GM12878 (cell line): ENCODE measurements at regions not wholly inside any gene's neighbourhood (a gene's known extent, or its start where the extent isn't known, plus 50 kb on each side); places are given as distances from the start of the nearest gene placed in this dataset.

Experiments
- ATAC-seq: fragments of 200-7000 bp; cut with Tn5 transposase; 3 replicates; pipeline ENCODE4 v1.9.1; 2020; ENCODE audit warnings: mild to moderate bottlenecking, moderate library complexity
- BruUV-seq: library from RNA; stranded (reverse); fragments of 400-500 nt; replicated peaks from 2 replicates; lab custom pipeline; 2021; lab: Mats Ljungman, UMichigan
- CTCF ChIA-PET: fragments of 300-600 bp; sonication (Branson Sonifier 250); formaldehyde crosslinking; extraction: SDS; loops from one replicate; lab custom pipeline; 2021; ENCODE audit warnings: inconsistent platforms; lab: Yijun Ruan, JAX
- POLR2A ChIA-PET: fragments of 350-600 bp; formaldehyde crosslinking; extraction: SDS; loops from one replicate; lab custom pipeline; 2021; ENCODE audit warnings: inconsistent platforms; lab: Charles Lee
- RAD21 ChIA-PET: fragments of 300-600 bp; sonication (Branson Sonifier 250); formaldehyde crosslinking; loops from one replicate; lab custom pipeline; 2023; ENCODE audit warnings: antibody characterized with exemption; ENCODE audit not compliant: unreplicated experiment; lab: Charles Lee
- SMC1A ChIA-PET: fragments of 300-600 bp; sonication (Branson Sonifier 250); formaldehyde crosslinking; loops from one replicate; lab custom pipeline; 2023; ENCODE audit not compliant: unreplicated experiment, uncharacterized antibody; lab: Charles Lee
- DNase-seq: peaks from one replicate; pipeline ENCODE4 v3.0.0-alpha.2; 2011; ENCODE audit warnings: low read depth, low spot score
- FAIRE-seq: peaks from 3 replicates; lab custom pipeline; 2011; peaks lifted over from hg19 to GRCh38; lab: Jason Lieb, UNC
- H2AFZ ChIP-seq: 2 replicates; pipeline ENCODE4 v1.6.0; 2011; ENCODE audit warnings: low read depth, low read length, control low read depth; ENCODE audit not compliant: control insufficient read depth
- H3K27ac ChIP-seq: 2 replicates; pipeline ENCODE4 v1.5.1; 2011; ENCODE audit warnings: control low read depth; ENCODE audit not compliant: control insufficient read depth, insufficient read depth
- H3K27me3 ChIP-seq, 2 experiments: replicated peaks in 1 of 2; 2 replicates each; pipeline versions ENCODE4 v1.6.0 to v1.6.1; 2011; ENCODE audit warnings: low read length in 1 of 2; ENCODE audit not compliant: control insufficient read depth in 2 of 2, insufficient read depth in 2 of 2
- H3K36me3 ChIP-seq, 2 experiments: 2 replicates each; pipeline ENCODE4 v1.5.1; 2011; ENCODE audit warnings: low read length in 1 of 2; ENCODE audit not compliant: control insufficient read depth in 2 of 2, insufficient read depth in 2 of 2
- H3K4me1 ChIP-seq: 2 replicates; pipeline ENCODE4 v1.6.1; 2011; ENCODE audit warnings: mild to moderate bottlenecking, low read length, moderate library complexity, mixed read lengths; ENCODE audit not compliant: control insufficient read depth, insufficient read depth
- H3K4me2 ChIP-seq: 2 replicates; pipeline ENCODE4 v1.6.0; 2011; ENCODE audit warnings: control low read depth; ENCODE audit not compliant: control insufficient read depth, insufficient read depth
- H3K4me3 ChIP-seq: fragments of 200-600 bp; sonication (generic); 2 replicates; pipeline ENCODE4 v1.5.1; 2016
- H3K79me2 ChIP-seq: 2 replicates; pipeline ENCODE4 v1.6.0; 2011; ENCODE audit warnings: low read length; ENCODE audit not compliant: control insufficient read depth, insufficient read depth
- H3K9ac ChIP-seq: 2 replicates; pipeline ENCODE4 v1.8.0; 2011; ENCODE audit warnings: low read length, control low read depth, mixed read lengths; ENCODE audit not compliant: control insufficient read depth, insufficient read depth
- H3K9me3 ChIP-seq: replicated peaks from 3 replicates; pipeline ENCODE4 v1.5.1; 2011; ENCODE audit warnings: mild to moderate bottlenecking, low read length; ENCODE audit not compliant: control insufficient read depth, insufficient read depth
- H4K20me1 ChIP-seq: 2 replicates; pipeline ENCODE4 v1.6.0; 2011; ENCODE audit not compliant: control insufficient read depth, insufficient read depth
- HDAC6 ChIP-seq: fragments of 200-600 bp; sonication (generic); IDR thresholded peaks from one replicate; pipeline ENCODE4 v1.8.0; 2017; ENCODE audit warnings: antibody characterized with exemption; ENCODE audit not compliant: unreplicated experiment
- LARP7 ChIP-seq: fragments of 450-650 bp; IDR thresholded peaks from 2 replicates; pipeline ENCODE4 v1.6.1; 2017; ENCODE audit warnings: mild to moderate bottlenecking
- MAX ChIP-seq: IDR thresholded peaks from 2 replicates; pipeline ENCODE4 v1.6.1; 2012; ENCODE audit warnings: low read depth, low read length, improper control_type of control experiment
- MEF2B ChIP-seq: fragments of 450-650 bp; IDR thresholded peaks from 2 replicates; pipeline ENCODE4 v1.6.1; 2018; ENCODE audit warnings: mild to moderate bottlenecking, moderate library complexity; ENCODE audit not compliant: partially characterized antibody, poor library complexity, severe bottlenecking
- MTA3 ChIP-seq: IDR thresholded peaks from 2 replicates; pipeline ENCODE4 v1.6.1; 2012; ENCODE audit warnings: low read length, inconsistent platforms, borderline replicate concordance
- MYC ChIP-seq: IDR thresholded peaks from 2 replicates; pipeline ENCODE4 v1.6.1; 2011; ENCODE audit warnings: mild to moderate bottlenecking, low read length, moderate library complexity, inconsistent platforms; ENCODE audit not compliant: insufficient read depth, insufficient replicate concordance, insufficient read length, severe bottlenecking
- NFXL1 ChIP-seq: fragments of 450-650 bp; IDR thresholded peaks from 2 replicates; pipeline ENCODE4 v1.6.1; 2017; ENCODE audit warnings: antibody characterized with exemption, mild to moderate bottlenecking, borderline replicate concordance
- NFYB ChIP-seq: IDR thresholded peaks from 2 replicates; pipeline ENCODE4 v1.6.1; 2011; ENCODE audit warnings: low read depth, mild to moderate bottlenecking, low read length, improper control_type of control experiment, moderate library complexity; ENCODE audit not compliant: insufficient read depth
- NR2C2 ChIP-seq: IDR thresholded peaks from 2 replicates; pipeline ENCODE4 v1.6.1; 2011; ENCODE audit warnings: borderline replicate concordance, low read depth; ENCODE audit not compliant: control insufficient read depth, insufficient read length
- PKNOX1 ChIP-seq: fragments of 450-650 bp; IDR thresholded peaks from 2 replicates; pipeline ENCODE4 v1.6.1; 2016; ENCODE audit warnings: mild to moderate bottlenecking
- RUNX3 ChIP-seq: IDR thresholded peaks from 2 replicates; pipeline ENCODE4 v1.6.1; 2012; ENCODE audit warnings: low read length, inconsistent platforms
- SIX5 ChIP-seq: IDR thresholded peaks from 2 replicates; pipeline ENCODE4 v1.6.1; 2011; ENCODE audit warnings: mild to moderate bottlenecking, low read depth, low read length, moderate library complexity; ENCODE audit not compliant: severe bottlenecking
- SRF ChIP-seq, 2 experiments: IDR thresholded peaks; 2 replicates each; pipeline ENCODE4 v1.6.1; 2011; ENCODE audit warnings: low read depth in 2 of 2, low read length in 2 of 2, mild to moderate bottlenecking in 1 of 2, moderate library complexity in 1 of 2
- TCF3 ChIP-seq: IDR thresholded peaks from 2 replicates; pipeline ENCODE4 v1.6.1; 2012; ENCODE audit warnings: low read depth, mild to moderate bottlenecking, low read length, borderline replicate concordance; ENCODE audit not compliant: insufficient read depth
- TCF7 ChIP-seq: IDR thresholded peaks from 2 replicates; pipeline ENCODE4 v1.6.1; 2014; ENCODE audit warnings: antibody characterized with exemption, borderline replicate concordance
- YBX1 ChIP-seq: fragments of 450-650 bp; IDR thresholded peaks from 2 replicates; pipeline ENCODE4 v1.6.1; 2016; ENCODE audit warnings: antibody characterized with exemption
- ZSCAN29 ChIP-seq: fragments of 450-650 bp; IDR thresholded peaks from 2 replicates; pipeline ENCODE4 v1.6.1; 2017; ENCODE audit warnings: mild to moderate bottlenecking, moderate library complexity
- WGBS: methylation state at CpG from one replicate; pipeline ENCODE4 v1.1.6; 2016; ENCODE audit warnings: low lambda C conversion rate; ENCODE audit not compliant: insufficient replicate concordance, insufficient coverage; ENCODE audit errors: missing lambda C conversion rate; 5-methylcytosine and 5-hydroxymethylcytosine counted together
- in situ Hi-C: fragments of 300-500 bp; cut with MboI; formaldehyde crosslinking; loops from 9 replicates; pipeline ENCODE4 v1.14.3; 2018; ENCODE audit warnings: mixed read lengths
- intact Hi-C: fragments of 100-400 bp; cut with micrococcal nuclease; formaldehyde crosslinking; loops from one replicate; pipeline ENCODE4 v1.14.2; 2022; ENCODE audit not compliant: unreplicated experiment
- TF ChIP-seq, protein P1 (sequence below): fragments of 450-650 bp; IDR thresholded peaks from 2 replicates; pipeline ENCODE4 v1.6.1; 2016; ENCODE audit warnings: mild to moderate bottlenecking, moderate library complexity, borderline replicate concordance
- TF ChIP-seq, protein P2 (sequence below): fragments of 450-650 bp; IDR thresholded peaks from 2 replicates; pipeline ENCODE4 v1.6.1; 2016; ENCODE audit warnings: mild to moderate bottlenecking

DNA sequence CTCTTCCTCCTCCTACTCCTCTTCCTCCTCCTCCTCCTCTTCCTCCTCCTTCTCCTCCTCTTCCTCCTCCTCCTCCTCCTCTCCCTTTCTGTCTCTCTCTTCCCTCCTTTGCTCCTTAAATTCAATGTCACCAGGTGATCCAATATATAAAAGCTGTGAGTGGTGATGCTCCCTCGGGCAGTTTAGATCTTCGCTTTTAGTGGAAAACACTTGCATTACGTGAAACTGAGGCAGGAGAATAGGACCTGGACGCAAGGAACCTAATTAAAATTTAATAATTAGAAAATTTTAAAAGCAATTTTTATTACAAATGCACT, 279.7 kb downstream of the XXYLT1 start (continued):
- TF ChIP-seq, protein P1, sequence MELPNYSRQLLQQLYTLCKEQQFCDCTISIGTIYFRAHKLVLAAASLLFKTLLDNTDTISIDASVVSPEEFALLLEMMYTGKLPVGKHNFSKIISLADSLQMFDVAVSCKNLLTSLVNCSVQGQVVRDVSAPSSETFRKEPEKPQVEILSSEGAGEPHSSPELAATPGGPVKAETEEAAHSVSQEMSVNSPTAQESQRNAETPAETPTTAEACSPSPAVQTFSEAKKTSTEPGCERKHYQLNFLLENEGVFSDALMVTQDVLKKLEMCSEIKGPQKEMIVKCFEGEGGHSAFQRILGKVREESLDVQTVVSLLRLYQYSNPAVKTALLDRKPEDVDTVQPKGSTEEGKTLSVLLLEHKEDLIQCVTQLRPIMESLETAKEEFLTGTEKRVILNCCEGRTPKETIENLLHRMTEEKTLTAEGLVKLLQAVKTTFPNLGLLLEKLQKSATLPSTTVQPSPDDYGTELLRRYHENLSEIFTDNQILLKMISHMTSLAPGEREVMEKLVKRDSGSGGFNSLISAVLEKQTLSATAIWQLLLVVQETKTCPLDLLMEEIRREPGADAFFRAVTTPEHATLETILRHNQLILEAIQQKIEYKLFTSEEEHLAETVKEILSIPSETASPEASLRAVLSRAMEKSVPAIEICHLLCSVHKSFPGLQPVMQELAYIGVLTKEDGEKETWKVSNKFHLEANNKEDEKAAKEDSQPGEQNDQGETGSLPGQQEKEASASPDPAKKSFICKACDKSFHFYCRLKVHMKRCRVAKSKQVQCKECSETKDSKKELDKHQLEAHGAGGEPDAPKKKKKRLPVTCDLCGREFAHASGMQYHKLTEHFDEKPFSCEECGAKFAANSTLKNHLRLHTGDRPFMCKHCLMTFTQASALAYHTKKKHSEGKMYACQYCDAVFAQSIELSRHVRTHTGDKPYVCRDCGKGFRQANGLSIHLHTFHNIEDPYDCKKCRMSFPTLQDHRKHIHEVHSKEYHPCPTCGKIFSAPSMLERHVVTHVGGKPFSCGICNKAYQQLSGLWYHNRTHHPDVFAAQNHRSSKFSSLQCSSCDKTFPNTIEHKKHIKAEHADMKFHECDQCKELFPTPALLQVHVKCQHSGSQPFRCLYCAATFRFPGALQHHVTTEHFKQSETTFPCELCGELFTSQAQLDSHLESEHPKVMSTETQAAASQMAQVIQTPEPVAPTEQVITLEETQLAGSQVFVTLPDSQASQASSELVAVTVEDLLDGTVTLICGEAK, result no peak
- TF ChIP-seq MYC (no peak), NR2C2 (no peak), MAX (no peak)

DNA sequence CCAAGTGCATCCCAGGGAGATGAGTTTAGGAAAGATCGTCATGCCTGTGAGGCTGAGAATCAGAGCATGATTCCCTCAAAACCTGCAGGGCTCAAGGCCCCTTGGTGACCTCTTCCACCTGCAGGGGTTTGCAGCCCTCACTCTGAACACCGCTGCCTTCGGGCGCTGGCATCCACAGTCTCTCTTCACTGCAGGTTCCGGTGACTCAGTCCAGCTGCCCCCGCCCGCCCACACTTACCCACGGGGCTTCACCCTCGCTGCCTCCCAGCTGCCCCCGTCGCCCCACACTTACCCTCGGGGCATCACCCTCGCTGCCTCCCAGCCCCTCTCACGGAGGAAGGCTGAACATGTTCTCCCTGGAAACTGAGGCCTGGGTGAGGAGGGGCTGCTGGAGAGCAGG, 277.1 kb downstream of the XXYLT1 start:
- Histone ChIP-seq H3K79me2 (no peaks in the 10 kb centered on the region), H3K27ac (no peak overlapping the region), H3K4me3 (no peak overlapping the region), H3K4me1 (no peaks in the 10 kb centered on the region), H3K4me2 (no peak overlapping the region), H3K27me3 (no peaks in the 10 kb centered on the region; a peak in 3 of 4 replicates), H2AFZ (no peak overlapping the region), H4K20me1 (no peaks in the 10 kb centered on the region), H3K36me3 (no peaks in the 10 kb centered on the region), H3K9ac (no peak overlapping the region), H3K9me3 (no peaks in the 10 kb centered on the region)
- ATAC-seq (no peak), FAIRE-seq (no peak), DNase-seq (no peak)
- ChIA-PET RAD21 (no interaction called here), SMC1A (no interaction called here), CTCF (no interaction called here), POLR2A (no interaction called here)
- in situ Hi-C loops, result no loop called here
- BruUV-seq, result no TSS peak
- intact Hi-C loops, result no loop called here
- WGBS, result 9% methylated on average over 14 of the region's 14 CpGs
- no peak for TF ChIP-seq MEF2B
- TF ChIP-seq PKNOX1, result no peak
- no peak for TF ChIP-seq MTA3
- TF ChIP-seq, protein P2, sequence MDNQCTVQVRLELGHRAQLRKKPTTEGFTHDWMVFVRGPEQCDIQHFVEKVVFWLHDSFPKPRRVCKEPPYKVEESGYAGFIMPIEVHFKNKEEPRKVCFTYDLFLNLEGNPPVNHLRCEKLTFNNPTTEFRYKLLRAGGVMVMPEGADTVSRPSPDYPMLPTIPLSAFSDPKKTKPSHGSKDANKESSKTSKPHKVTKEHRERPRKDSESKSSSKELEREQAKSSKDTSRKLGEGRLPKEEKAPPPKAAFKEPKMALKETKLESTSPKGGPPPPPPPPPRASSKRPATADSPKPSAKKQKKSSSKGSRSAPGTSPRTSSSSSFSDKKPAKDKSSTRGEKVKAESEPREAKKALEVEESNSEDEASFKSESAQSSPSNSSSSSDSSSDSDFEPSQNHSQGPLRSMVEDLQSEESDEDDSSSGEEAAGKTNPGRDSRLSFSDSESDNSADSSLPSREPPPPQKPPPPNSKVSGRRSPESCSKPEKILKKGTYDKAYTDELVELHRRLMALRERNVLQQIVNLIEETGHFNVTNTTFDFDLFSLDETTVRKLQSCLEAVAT, result no peak
- no peak for TF ChIP-seq RUNX3
- no peak for TF ChIP-seq YBX1
- TF ChIP-seq TCF3, result no peak
- no peak for TF ChIP-seq LARP7
- no peak for TF ChIP-seq NFXL1
- TF ChIP-seq ZSCAN29, result no peak
- no peak for TF ChIP-seq SIX5
- no peak for TF ChIP-seq TCF7
- TF ChIP-seq NFYB, result no peak
- no peak for TF ChIP-seq SRF (IDR thresholded peaks at IDR 0.05; ENCODE audit: low read depth in 2 of 2, low read length in 2 of 2)
- TF ChIP-seq HDAC6, result no peak
